Tibial artery (tissue), 4 donors: ENCODE measurements at regions not wholly inside any gene's neighbourhood (a gene's known extent, or its start where the extent isn't known, plus 50 kb on each side); places are given as distances from the start of the nearest gene placed in this dataset.

Experiments used
- DNase-seq, 2 donors: peaks; one replicate each; pipeline ENCODE4 v3.0.0-alpha.2; 2019
- H3K27ac ChIP-seq, 2 donors: fragments of 200-600 bp; sonication (generic) in 1 of 2; 1 replicate in 1 of 2; 2 replicates in 1 of 2; pipeline ENCODE4 v1.5.1; 2018 to 2019; ENCODE audit warnings: mild to moderate bottlenecking in 1 of 2
- H3K27me3 ChIP-seq, 2 donors: fragments of 200-600 bp; sonication (generic) in 1 of 2; one replicate each; pipeline versions ENCODE4 v1.5.1 to v1.6.0; 2016 to 2019
- H3K36me3 ChIP-seq, 3 donors: fragments of 200-600 bp; sonication (generic) in 2 of 3; one replicate each; pipeline ENCODE4 v1.5.1; 2016 to 2019; ENCODE audit warnings: mild to moderate bottlenecking in 2 of 3
- H3K4me1 ChIP-seq, 4 donors: fragments of 200-600 bp; sonication (generic) in 2 of 4; 1 replicate in 3 of 4; 2 replicates in 1 of 4; pipeline ENCODE4 v1.5.1; 2016 to 2019
- H3K4me3 ChIP-seq, 2 donors: fragments of 200-600 bp; sonication (generic) in 1 of 2; 1 replicate in 1 of 2; 2 replicates in 1 of 2; pipeline ENCODE4 v1.5.1; 2018 to 2019; ENCODE audit warnings: mild to moderate bottlenecking in 2 of 2
- H3K9me3 ChIP-seq, 3 donors: fragments of 200-600 bp; sonication (generic) in 1 of 3; one replicate each; pipeline ENCODE4 v1.5.1; 2016 to 2019
- CTCF ChIP-seq, 2 experiments: fragments of 200-600 bp in 1 of 2; fragments of 450-650 bp in 1 of 2; IDR thresholded peaks; one replicate each; pipeline ENCODE4 v1.5.1; 2017 to 2019; ENCODE audit warnings: antibody characterized with exemption in 2 of 2, mild to moderate bottlenecking in 1 of 2, moderate library complexity in 1 of 2
- intact Hi-C: fragments of 100-400 bp; cut with DNase I; formaldehyde crosslinking; loops from one replicate; pipeline ENCODE4 v1.15.0; 2023; ENCODE audit warnings: low total_unique reads

DNA sequence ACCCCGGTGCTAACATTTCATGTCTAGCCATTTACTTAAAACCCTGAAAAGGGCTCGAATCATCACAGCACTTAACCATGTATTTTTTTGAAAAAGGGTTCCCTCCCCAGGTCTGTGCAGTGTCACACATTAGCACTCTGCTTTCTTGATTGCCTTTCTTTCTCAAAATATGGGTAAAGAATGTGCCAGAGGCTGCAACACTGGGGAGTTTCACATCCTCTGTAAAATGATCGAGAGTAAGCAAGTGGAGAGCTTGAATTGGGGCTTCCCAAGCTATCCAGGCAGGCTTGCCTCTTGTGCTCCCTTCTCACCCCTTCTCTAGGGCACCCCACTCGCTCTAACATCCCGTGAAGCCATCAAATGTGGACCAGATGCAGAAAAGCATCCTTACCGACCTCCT lies 177.0 kb upstream of the CCDC68 start:
- intact Hi-C loops, result no loop called here
- no peak for DNase-seq
- TF ChIP-seq CTCF (IDR thresholded peaks at IDR 0.05), result no peak
- no peaks in the 10 kb centered on the region for H3K9me3 ChIP-seq
- H3K4me3 ChIP-seq, result no peak overlapping the region
- no peaks in the 10 kb centered on the region for H3K36me3 ChIP-seq
- H3K4me1 ChIP-seq, result no peaks in the 10 kb centered on the region
- no peak overlapping the region for H3K27ac ChIP-seq
- H3K27me3 ChIP-seq, result peaks cover 0 to 2% of the 10 kb centered on the region in 2 donors

DNA sequence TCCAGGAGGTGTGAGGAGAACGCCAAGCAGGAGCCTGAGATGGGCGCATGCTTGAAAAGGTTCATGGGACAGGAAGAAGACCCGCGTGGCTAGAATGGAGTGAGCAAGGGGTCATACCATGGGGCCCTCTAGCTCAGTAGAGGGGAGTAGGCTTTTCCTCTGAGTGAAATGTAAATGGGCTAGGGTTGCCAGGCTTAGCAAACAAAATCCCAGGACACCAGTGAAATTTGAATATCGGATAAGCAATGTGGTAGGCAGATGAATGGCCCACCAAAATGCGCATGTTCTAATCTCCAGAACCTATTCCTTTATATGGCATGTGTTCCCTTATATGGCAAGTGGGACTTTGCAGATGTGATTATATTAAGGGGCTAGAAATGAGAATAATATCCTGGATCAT lies 174.1 kb upstream of the CCDC68 start:
- no peak overlapping the region for H3K4me3 ChIP-seq
- H3K27me3 ChIP-seq, result no peaks in the 10 kb centered on the region
- H3K36me3 ChIP-seq, result no peaks in the 10 kb centered on the region
- H3K9me3 ChIP-seq, result no peaks in the 10 kb centered on the region
- no peaks in the 10 kb centered on the region for H3K4me1 ChIP-seq
- TF ChIP-seq CTCF (IDR thresholded peaks at IDR 0.05), result no peak
- intact Hi-C loops, result no loop called here
- DNase-seq, result no peak
- no peak overlapping the region for H3K27ac ChIP-seq

GRCh38 chr18:55128437-55128836 lies 169.2 kb upstream of the CCDC68 start:
- Histone ChIP-seq H3K27me3 (no peaks in the 10 kb centered on the region), H3K4me1 (no peaks in the 10 kb centered on the region), H3K27ac (no peak overlapping the region), H3K36me3 (no peaks in the 10 kb centered on the region), H3K9me3 (no peaks in the 10 kb centered on the region), H3K4me3 (no peak overlapping the region)
- intact Hi-C loops, result no loop called here
- no peak for DNase-seq
- no peak for TF ChIP-seq CTCF (IDR thresholded peaks at IDR 0.05)

DNA sequence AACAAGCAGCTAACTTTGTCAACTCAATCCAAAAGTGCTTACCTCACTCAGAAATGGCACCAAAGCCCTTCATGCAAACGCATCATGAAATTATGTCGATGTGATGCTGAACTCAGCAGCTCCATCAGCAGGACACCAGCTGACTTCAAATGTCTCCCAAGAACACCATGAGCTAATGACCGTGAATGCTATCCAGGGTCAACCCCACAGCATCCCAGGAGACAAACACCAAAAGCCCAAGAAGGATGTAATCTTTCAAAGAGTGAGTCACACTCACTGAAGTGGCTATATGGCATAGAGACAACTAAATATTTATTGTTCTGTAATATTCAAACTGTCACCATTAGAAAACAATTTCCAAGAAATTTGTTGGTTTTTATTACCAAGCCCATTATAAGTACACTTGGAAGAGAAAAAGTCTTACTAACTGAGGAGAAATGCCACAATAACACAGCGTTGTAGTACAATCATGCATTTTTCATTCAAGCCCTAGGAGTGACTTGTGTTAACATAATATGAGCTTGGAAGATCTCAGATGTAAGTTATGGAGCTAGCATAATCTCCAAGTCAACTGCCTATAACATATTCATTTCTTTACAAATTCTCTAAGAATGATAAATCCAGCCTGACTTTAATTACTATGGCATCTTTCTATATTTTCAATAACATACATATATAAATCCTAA lies 165.0 kb upstream of the CCDC68 start:
- intact Hi-C loops, result no loop called here
- no peak for DNase-seq
- Histone ChIP-seq H3K4me1 (no peaks in the 10 kb centered on the region), H3K36me3 (no peaks in the 10 kb centered on the region), H3K27me3 (no peaks in the 10 kb centered on the region), H3K4me3 (no peak overlapping the region), H3K27ac (no peak overlapping the region), H3K9me3 (no peaks in the 10 kb centered on the region)
- no peak for TF ChIP-seq CTCF (IDR thresholded peaks at IDR 0.05)

DNA sequence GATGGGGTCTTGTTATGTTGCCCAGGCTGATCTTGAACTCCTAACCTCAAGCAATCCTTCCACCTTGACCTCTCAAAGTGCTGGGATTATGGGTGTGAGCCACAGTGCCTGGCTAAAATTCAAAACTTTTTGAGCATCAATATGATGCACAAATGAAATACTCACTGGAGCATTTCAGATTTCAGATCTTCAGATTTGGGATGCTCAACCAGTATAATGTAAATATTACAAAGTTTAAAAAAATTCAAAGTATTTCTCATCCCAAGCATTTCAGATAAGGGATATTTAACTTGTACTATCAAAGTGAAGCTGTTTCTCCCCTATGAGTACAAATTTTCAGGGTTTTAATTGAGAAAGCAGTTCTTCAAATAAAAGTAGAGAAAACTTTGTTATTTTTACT lies 164.1 kb upstream of the CCDC68 start:
- Histone ChIP-seq H3K36me3 (no peaks in the 10 kb centered on the region), H3K4me1 (no peaks in the 10 kb centered on the region), H3K27ac (no peak overlapping the region), H3K4me3 (no peak overlapping the region), H3K27me3 (no peaks in the 10 kb centered on the region), H3K9me3 (no peaks in the 10 kb centered on the region)
- intact Hi-C loops, result no loop called here
- no peak for DNase-seq
- no peak for TF ChIP-seq CTCF (IDR thresholded peaks at IDR 0.05)
